K562 (cell line): ENCODE measurements at regions not wholly inside any gene's neighbourhood (a gene's known extent, or its start where the extent isn't known, plus 50 kb on each side); places are given as distances from the start of the nearest gene placed in this dataset.

ENCODE experiments used
- ATF2 ChIP-seq: sonication (generic); formaldehyde crosslinking; IDR thresholded peaks from 2 replicates; pipeline ENCODE4 v1.8.1; 2022; ENCODE audit warnings: missing genetic modification reagents
- HMGXB4 ChIP-seq: sonication (generic); formaldehyde crosslinking; IDR thresholded peaks from 2 replicates; pipeline ENCODE4 v1.8.1; 2023; ENCODE audit warnings: mild to moderate bottlenecking, missing genetic modification reagents
- PHB ChIP-seq: fragments of 250-450 bp; sonication (Bioruptor Pico); IDR thresholded peaks from 2 replicates; pipeline ENCODE4 v1.5.0; 2021
- POLR2AphosphoS5 ChIP-seq: IDR thresholded peaks from 2 replicates; pipeline ENCODE4 v1.6.1; 2011; ENCODE audit warnings: mild to moderate bottlenecking, low read depth, low read length, moderate library complexity; ENCODE audit not compliant: control insufficient read depth, insufficient read depth
- TEAD2 ChIP-seq: fragments of 450-650 bp; IDR thresholded peaks from 2 replicates; pipeline ENCODE4 v1.6.1; 2016; ENCODE audit warnings: missing genetic modification characterization, control low read depth, missing compliant biosample characterization
- USF2 ChIP-seq: sonication (generic); formaldehyde crosslinking; IDR thresholded peaks from 2 replicates; pipeline ENCODE4 v1.5.0; 2020; ENCODE audit warnings: missing genetic modification reagents
- ZNF354B ChIP-seq: fragments of 250-450 bp; sonication (Bioruptor Pico); IDR thresholded peaks from 2 replicates; pipeline ENCODE4 v1.4.0; 2020
- TF ChIP-seq, protein P1 (sequence below): sonication (generic); formaldehyde crosslinking; IDR thresholded peaks from 2 replicates; pipeline ENCODE4 v1.8.0; 2022; ENCODE audit warnings: missing genetic modification reagents, mild to moderate bottlenecking, borderline replicate concordance

GRCh38 chr6:156617941-156618340 is 159.2 kb upstream of the ARID1B start:
- TF ChIP-seq, protein P1, sequence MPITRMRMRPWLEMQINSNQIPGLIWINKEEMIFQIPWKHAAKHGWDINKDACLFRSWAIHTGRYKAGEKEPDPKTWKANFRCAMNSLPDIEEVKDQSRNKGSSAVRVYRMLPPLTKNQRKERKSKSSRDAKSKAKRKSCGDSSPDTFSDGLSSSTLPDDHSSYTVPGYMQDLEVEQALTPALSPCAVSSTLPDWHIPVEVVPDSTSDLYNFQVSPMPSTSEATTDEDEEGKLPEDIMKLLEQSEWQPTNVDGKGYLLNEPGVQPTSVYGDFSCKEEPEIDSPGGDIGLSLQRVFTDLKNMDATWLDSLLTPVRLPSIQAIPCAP (CRISPR knock-in tag) = no peak
- TF ChIP-seq ATF2 (CRISPR knock-in tag) (no peak), HMGXB4 (no peak), POLR2AphosphoS5 (no peak), USF2 (CRISPR knock-in tag) (no peak), TEAD2 (no peak), PHB (CRISPR knock-in tag) (no peak), ZNF354B (no peak)
